SHP77 treated with DMSO at 0.1 percent for 48 hours (cell line): ENCODE measurements at regions not wholly inside any gene's neighbourhood (a gene's known extent, or its start where the extent isn't known, plus 50 kb on each side); places are given as distances from the start of the nearest gene placed in this dataset.
A peak's percentile ranks its signal among the peaks of the same experiment; 100 is the strongest.
"Not testable (repeated sequence)": the region's sequence is repeated elsewhere in the genome, so short reads cannot be mapped to it uniquely, and the experiment has no call there.

Experiments used
- DNase-seq: peaks from one replicate; lab custom pipeline; 2025; lab: John Stamatoyannopoulos, UW

GRCh38 chr1:76687307-76688175 lies 179.7 kb upstream of the ST6GALNAC5 start:
- DNase-seq = no peak

- no peak for DNase-seq
Observed at GRCh38 chr1:76690766-76691165, 176.5 kb upstream of the ST6GALNAC5 start.

- no peak for DNase-seq
Observed at GRCh38 chr1:76695535-76695934, 171.7 kb upstream of the ST6GALNAC5 start.

- DNase-seq = no peak
Observed at GRCh38 chr1:76697361-76697760, 169.9 kb upstream of the ST6GALNAC5 start.

GRCh38 chr1:76699646-76700045 lies 167.6 kb upstream of the ST6GALNAC5 start:
- not testable (repeated sequence) for DNase-seq

GRCh38 chr1:76700200-76700599 lies 167.1 kb upstream of the ST6GALNAC5 start:
- DNase-seq = not testable (repeated sequence)

GRCh38 chr1:76705560-76705959 lies 161.7 kb upstream of the ST6GALNAC5 start:
- DNase-seq = no peak

- DNase-seq = no peak
Observed at GRCh38 chr1:76713535-76713934, 153.7 kb upstream of the ST6GALNAC5 start.

GRCh38 chr1:76715474-76715873 lies 151.8 kb upstream of the ST6GALNAC5 start:
- DNase-seq = no peak

- DNase-seq = no peak
Observed at GRCh38 chr1:76723949-76724348, 143.3 kb upstream of the ST6GALNAC5 start.

GRCh38 chr1:76724816-76725215 lies 142.5 kb upstream of the ST6GALNAC5 start:
- DNase-seq = no peak

- DNase-seq = no peak
Observed at GRCh38 chr1:76725864-76726619, 141.2 kb upstream of the ST6GALNAC5 start.

GRCh38 chr1:76727520-76727919 lies 139.8 kb upstream of the ST6GALNAC5 start:
- no peak for DNase-seq

GRCh38 chr1:76729142-76729541 lies 138.1 kb upstream of the ST6GALNAC5 start:
- no peak for DNase-seq

- DNase-seq = no peak
Observed at GRCh38 chr1:76730027-76730426, 137.3 kb upstream of the ST6GALNAC5 start.

- DNase-seq = not testable (repeated sequence)
Observed at GRCh38 chr1:76738355-76738754, 128.9 kb upstream of the ST6GALNAC5 start.

- DNase-seq = not testable (repeated sequence)
Observed at GRCh38 chr1:76740956-76741355, 126.3 kb upstream of the ST6GALNAC5 start.

GRCh38 chr1:76744989-76745388 lies 122.3 kb upstream of the ST6GALNAC5 start:
- no peak for DNase-seq

GRCh38 chr1:76746206-76746605 lies 121.1 kb upstream of the ST6GALNAC5 start:
- DNase-seq = no peak

GRCh38 chr1:76754730-76755129 lies 112.5 kb upstream of the ST6GALNAC5 start:
- no peak for DNase-seq

GRCh38 chr1:76759171-76759860 lies 108.0 kb upstream of the ST6GALNAC5 start:
- DNase-seq = no peak

- DNase-seq = peak; percentile 13
Observed at GRCh38 chr1:76759950-76760349, 107.3 kb upstream of the ST6GALNAC5 start.

GRCh38 chr1:76763738-76764137 lies 103.5 kb upstream of the ST6GALNAC5 start:
- DNase-seq = no peak
